ENCODE measurements at regions not wholly inside any gene's neighbourhood (a gene's known extent, or its start where the extent isn't known, plus 50 kb on each side); places are given as distances from the start of the nearest gene placed in this dataset.

DNA sequence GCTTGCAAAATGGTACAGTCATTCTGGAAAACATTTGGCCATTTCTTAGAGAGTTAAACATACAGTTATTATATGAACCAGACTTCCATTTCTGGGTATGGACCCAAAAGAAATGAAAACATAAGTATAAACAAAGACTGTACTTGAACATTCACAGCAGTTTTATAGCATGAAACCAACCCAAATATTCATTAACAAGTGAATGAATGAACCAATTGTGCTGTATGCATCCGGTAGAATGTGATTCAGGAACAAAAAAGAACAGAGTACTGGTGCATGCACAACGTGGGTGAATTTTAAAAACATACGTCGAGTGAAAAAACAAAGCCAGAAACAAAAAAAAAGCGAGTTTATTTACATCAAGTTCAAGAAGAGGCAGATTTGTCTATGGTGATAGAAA lies 1085.8 kb upstream of the AUTS2 start (continued):
- no peak for TF ChIP-seq ZNF692 (tag by site-specific recombination; IDR thresholded peaks at IDR 0.05)
- no peak for TF ChIP-seq ZNF621 (tag by site-specific recombination; IDR thresholded peaks at IDR 0.05)
- no peak for TF ChIP-seq ZNF530 (tag by site-specific recombination; IDR thresholded peaks at IDR 0.05; ENCODE audit: low read depth)

DNA sequence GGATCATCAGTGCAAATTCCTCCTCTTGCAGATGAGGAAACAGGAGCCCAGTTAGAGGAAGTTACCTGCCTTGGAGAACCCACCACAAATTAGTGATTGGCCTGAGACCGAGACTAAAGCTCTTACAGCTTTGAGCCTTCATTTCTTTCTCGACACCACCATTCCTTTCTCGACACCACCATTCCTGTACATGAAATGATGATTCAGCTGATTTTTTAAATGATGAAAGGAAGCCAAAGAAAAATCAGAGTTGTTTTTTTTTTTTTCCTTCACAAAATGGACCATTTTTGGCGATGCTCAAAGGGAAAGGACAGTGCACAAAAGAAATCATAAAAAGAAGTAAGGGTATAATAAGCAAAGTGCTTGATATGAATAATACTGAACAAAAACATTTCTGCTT lies 1080.2 kb upstream of the AUTS2 start:
- CTCF ChIA-PET: no interaction called here
- no peaks in the 10 kb centered on the region for H3K9me3 ChIP-seq (ENCODE audit: control insufficient read depth, insufficient read depth, low read depth, low read length)
- H3K4me3 ChIP-seq (ENCODE audit: low read depth, low read length): no peak overlapping the region
- no peaks in the 10 kb centered on the region for H3K4me1 ChIP-seq (ENCODE audit: control insufficient read depth, insufficient read depth, low read length)
- TF ChIP-seq ZFP3 (tag by site-specific recombination; IDR thresholded peaks at IDR 0.05; ENCODE audit: low read depth) (no peak), ZNF133 (tag by site-specific recombination; IDR thresholded peaks at IDR 0.05) (no peak), HIC1 (tag by site-specific recombination; IDR thresholded peaks at IDR 0.05) (no peak), ZSCAN30 (tag by site-specific recombination; IDR thresholded peaks at IDR 0.05) (no peak), ZBTB1 (tag by site-specific recombination; IDR thresholded peaks at IDR 0.05) (no peak), ZNF155 (tag by site-specific recombination; IDR thresholded peaks at IDR 0.05) (no peak), ZFP41 (tag by site-specific recombination; IDR thresholded peaks at IDR 0.05; ENCODE audit: borderline replicate concordance) (no peak), ZNF660 (tag by site-specific recombination; IDR thresholded peaks at IDR 0.05) (no peak), ZNF311 (tag by site-specific recombination; IDR thresholded peaks at IDR 0.05; ENCODE audit: borderline replicate concordance) (no peak), ZNF184 (tag by site-specific recombination; IDR thresholded peaks at IDR 0.05) (no peak), KLF16 (tag by site-specific recombination; IDR thresholded peaks at IDR 0.05) (no peak)
- TF ChIP-seq, protein P1, sequence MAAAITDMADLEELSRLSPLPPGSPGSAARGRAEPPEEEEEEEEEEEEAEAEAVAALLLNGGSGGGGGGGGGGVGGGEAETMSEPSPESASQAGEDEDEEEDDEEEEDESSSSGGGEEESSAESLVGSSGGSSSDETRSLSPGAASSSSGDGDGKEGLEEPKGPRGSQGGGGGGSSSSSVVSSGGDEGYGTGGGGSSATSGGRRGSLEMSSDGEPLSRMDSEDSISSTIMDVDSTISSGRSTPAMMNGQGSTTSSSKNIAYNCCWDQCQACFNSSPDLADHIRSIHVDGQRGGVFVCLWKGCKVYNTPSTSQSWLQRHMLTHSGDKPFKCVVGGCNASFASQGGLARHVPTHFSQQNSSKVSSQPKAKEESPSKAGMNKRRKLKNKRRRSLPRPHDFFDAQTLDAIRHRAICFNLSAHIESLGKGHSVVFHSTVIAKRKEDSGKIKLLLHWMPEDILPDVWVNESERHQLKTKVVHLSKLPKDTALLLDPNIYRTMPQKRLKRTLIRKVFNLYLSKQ (tag by site-specific recombination; IDR thresholded peaks at IDR 0.05; ENCODE audit: borderline replicate concordance): no peak
- H3K27ac ChIP-seq (ENCODE audit: extremely low read depth, low read depth, low read length): no peak overlapping the region
- no peaks in the 10 kb centered on the region for H3K36me3 ChIP-seq (ENCODE audit: control insufficient read depth in 2 of 2, insufficient read depth in 1 of 2, low read length in 2 of 2)
- POLR2A ChIA-PET: no interaction called here

- Histone ChIP-seq H3K27ac (ENCODE audit: extremely low read depth, low read depth, low read length) (no peak overlapping the region), H3K4me3 (ENCODE audit: low read depth, low read length) (no peak overlapping the region), H3K4me1 (ENCODE audit: control insufficient read depth, insufficient read depth, low read length) (no peaks in the 10 kb centered on the region), H3K36me3 (ENCODE audit: control insufficient read depth in 2 of 2, insufficient read depth in 1 of 2, low read length in 2 of 2) (no peaks in the 10 kb centered on the region), H3K9me3 (ENCODE audit: control insufficient read depth, insufficient read depth, low read depth, low read length) (no peaks in the 10 kb centered on the region)
- POLR2A ChIA-PET: no interaction called here
- CTCF ChIA-PET: no interaction called here
- TF ChIP-seq, protein P2, sequence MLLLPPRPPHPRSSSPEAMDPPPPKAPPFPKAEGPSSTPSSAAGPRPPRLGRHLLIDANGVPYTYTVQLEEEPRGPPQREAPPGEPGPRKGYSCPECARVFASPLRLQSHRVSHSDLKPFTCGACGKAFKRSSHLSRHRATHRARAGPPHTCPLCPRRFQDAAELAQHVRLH (tag by site-specific recombination; IDR thresholded peaks at IDR 0.05): no peak
- no peak for TF ChIP-seq GLIS1 (tag by site-specific recombination; IDR thresholded peaks at IDR 0.05)
- TF ChIP-seq ZNF561 (tag by site-specific recombination; IDR thresholded peaks at IDR 0.05; ENCODE audit: borderline replicate concordance): no peak
- TF ChIP-seq ZNF239 (tag by site-specific recombination; IDR thresholded peaks at IDR 0.05): no peak
- TF ChIP-seq, protein P3, sequence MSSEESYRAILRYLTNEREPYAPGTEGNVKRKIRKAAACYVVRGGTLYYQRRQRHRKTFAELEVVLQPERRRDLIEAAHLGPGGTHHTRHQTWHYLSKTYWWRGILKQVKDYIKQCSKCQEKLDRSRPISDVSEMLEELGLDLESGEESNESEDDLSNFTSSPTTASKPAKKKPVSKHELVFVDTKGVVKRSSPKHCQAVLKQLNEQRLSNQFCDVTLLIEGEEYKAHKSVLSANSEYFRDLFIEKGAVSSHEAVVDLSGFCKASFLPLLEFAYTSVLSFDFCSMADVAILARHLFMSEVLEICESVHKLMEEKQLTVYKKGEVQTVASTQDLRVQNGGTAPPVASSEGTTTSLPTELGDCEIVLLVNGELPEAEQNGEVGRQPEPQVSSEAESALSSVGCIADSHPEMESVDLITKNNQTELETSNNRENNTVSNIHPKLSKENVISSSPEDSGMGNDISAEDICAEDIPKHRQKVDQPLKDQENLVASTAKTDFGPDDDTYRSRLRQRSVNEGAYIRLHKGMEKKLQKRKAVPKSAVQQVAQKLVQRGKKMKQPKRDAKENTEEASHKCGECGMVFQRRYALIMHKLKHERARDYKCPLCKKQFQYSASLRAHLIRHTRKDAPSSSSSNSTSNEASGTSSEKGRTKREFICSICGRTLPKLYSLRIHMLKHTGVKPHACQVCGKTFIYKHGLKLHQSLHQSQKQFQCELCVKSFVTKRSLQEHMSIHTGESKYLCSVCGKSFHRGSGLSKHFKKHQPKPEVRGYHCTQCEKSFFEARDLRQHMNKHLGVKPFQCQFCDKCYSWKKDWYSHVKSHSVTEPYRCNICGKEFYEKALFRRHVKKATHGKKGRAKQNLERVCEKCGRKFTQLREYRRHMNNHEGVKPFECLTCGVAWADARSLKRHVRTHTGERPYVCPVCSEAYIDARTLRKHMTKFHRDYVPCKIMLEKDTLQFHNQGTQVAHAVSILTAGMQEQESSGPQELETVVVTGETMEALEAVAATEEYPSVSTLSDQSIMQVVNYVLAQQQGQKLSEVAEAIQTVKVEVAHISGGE (tag by site-specific recombination; conservative IDR thresholded peaks at IDR 0.05; ENCODE audit: low read depth): no peak
These were observed 1074.1 kb upstream of the AUTS2 start for GRCh38 chr7:68524126-68524525.

Measured in HEK293 (cell line).